Muscle layer of duodenum (tissue), 2 donors: ENCODE measurements at regions not wholly inside any gene's neighbourhood (a gene's known extent, or its start where the extent isn't known, plus 50 kb on each side); places are given as distances from the start of the nearest gene placed in this dataset.

ENCODE experiments used
- H3K27ac ChIP-seq: one replicate; pipeline ENCODE4 v1.7.0; 2013; ENCODE audit warnings: mild to moderate bottlenecking, low read length
- H3K27me3 ChIP-seq: one replicate; pipeline ENCODE4 v1.7.0; 2013; ENCODE audit warnings: low read depth, mild to moderate bottlenecking, control low read depth, low read length
- H3K36me3 ChIP-seq, 2 donors: one replicate each; pipeline ENCODE4 v1.7.0; 2013; ENCODE audit warnings: low read length in 2 of 2, control low read depth in 1 of 2, mild to moderate bottlenecking in 1 of 2; ENCODE audit not compliant: insufficient read depth in 2 of 2, control insufficient read depth in 1 of 2
- H3K4me1 ChIP-seq, 2 donors: one replicate each; pipeline ENCODE4 v1.7.0; 2013; ENCODE audit warnings: low read length in 2 of 2, mild to moderate bottlenecking in 2 of 2, control low read depth in 1 of 2, moderate library complexity in 1 of 2; ENCODE audit not compliant: insufficient read depth in 2 of 2, control insufficient read depth in 1 of 2
- H3K4me3 ChIP-seq, 2 donors: one replicate each; pipeline ENCODE4 v1.7.0; 2013; ENCODE audit warnings: low read length in 2 of 2, low read depth in 1 of 2, mild to moderate bottlenecking in 1 of 2
- H3K9me3 ChIP-seq, 2 donors: one replicate each; pipeline ENCODE4 v1.7.0; 2013; ENCODE audit warnings: low read length in 2 of 2, control low read depth in 1 of 2, mild to moderate bottlenecking in 1 of 2; ENCODE audit not compliant: control insufficient read depth in 1 of 2
- donor health status: healthy.

DNA sequence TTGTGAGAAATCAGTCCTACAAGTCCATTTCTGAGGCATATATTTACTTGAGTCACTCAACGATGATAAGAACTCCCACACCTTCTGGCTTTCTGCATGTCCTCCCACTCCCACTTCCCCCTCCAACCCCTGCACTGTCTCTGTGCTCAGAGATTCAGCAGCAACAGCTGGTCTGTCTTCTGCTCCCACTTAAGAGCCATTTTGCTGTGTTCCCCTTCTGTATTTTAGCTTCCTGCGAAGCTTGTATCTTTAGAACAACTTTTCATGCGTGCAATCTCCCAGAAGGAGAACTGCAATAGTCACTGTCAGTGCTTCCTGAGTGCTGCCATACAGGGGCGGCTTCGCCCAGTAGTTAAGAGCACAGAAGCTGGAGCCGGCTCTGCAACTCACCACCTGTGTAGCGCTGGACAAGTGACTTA is 90.0 kb upstream of the SPATA12 start:
- Histone ChIP-seq H3K4me3 (no peak overlapping the region), H3K36me3 (no peaks in the 10 kb centered on the region), H3K27ac (no peak overlapping the region), H3K4me1 (peaks cover 0 to 5% of the 10 kb centered on the region in 2 donors), H3K27me3 (no peaks in the 10 kb centered on the region), H3K9me3 (no peaks in the 10 kb centered on the region)

DNA sequence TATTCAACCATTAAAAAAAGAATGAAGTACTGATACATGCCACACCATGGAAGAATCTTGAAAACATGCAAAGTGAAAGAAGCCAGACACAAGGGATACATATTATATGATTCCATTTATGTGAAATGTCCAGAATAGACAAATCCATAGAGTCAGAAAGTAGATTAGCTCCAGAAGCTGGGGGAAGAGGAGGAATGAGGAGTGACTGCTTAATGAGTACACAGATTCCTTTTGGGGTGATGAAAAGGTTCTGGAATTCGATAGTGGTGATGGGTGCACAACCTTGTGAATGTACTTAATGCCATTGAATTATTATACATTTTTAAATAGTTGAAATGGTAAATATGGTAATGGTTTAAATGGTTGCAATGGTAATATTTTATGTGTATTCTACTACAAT is 90.6 kb upstream of the SPATA12 start:
- Histone ChIP-seq H3K27ac (no peak overlapping the region), H3K36me3 (no peaks in the 10 kb centered on the region), H3K4me3 (no peak overlapping the region)

DNA sequence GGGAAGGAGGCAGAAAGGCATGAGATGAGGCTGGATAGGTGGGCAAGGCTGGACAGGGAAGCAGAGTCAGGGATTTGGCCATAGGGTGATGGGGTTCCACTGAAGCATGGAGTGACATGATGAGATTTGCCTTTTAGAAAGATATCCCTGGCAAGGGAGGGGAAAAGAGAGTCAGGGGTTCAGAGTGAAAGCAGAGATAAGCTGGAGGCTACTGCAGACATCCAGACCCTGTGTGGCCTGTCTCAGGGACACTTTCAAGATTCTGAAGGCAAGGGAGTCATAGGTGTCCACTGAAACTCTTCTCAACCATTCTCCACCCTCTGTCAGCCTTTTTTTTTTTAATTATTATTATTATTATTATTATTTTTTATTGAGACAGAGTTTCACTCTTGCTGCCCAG is 94.0 kb upstream of the SPATA12 start:
- Histone ChIP-seq H3K4me1 (peaks cover 0 to 5% of the 10 kb centered on the region in 2 donors), H3K27ac (no peak overlapping the region), H3K9me3 (no peaks in the 10 kb centered on the region), H3K27me3 (no peaks in the 10 kb centered on the region), H3K4me3 (no peak overlapping the region), H3K36me3 (no peaks in the 10 kb centered on the region)

More for the DNA sequence above, 90.6 kb upstream of the SPATA12 start:
- Histone ChIP-seq H3K27me3 (no peaks in the 10 kb centered on the region), H3K4me1 (peaks cover 0 to 5% of the 10 kb centered on the region in 2 donors), H3K9me3 (no peaks in the 10 kb centered on the region)

DNA sequence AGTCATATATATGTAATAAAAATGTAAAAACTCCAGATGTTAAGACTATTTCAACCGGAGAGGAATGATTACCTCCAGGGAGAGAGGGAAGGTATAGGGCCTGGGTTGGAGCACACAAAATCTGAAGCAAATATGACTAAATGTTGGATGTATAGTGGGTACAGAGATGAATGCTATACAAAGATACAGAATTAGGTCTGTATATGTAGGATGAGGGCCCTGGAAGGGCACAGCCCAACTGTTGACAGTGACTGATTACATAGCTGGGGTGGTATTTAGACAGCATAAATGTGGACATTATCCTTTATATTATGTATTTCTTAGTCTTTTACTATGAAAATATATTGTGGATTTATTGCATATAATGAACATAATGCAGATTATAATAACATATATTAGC is 94.4 kb upstream of the SPATA12 start:
- Histone ChIP-seq H3K27ac (no peak overlapping the region), H3K4me3 (no peak overlapping the region), H3K4me1 (peaks cover 0 to 5% of the 10 kb centered on the region in 2 donors), H3K36me3 (no peaks in the 10 kb centered on the region), H3K9me3 (no peaks in the 10 kb centered on the region), H3K27me3 (no peaks in the 10 kb centered on the region)

DNA sequence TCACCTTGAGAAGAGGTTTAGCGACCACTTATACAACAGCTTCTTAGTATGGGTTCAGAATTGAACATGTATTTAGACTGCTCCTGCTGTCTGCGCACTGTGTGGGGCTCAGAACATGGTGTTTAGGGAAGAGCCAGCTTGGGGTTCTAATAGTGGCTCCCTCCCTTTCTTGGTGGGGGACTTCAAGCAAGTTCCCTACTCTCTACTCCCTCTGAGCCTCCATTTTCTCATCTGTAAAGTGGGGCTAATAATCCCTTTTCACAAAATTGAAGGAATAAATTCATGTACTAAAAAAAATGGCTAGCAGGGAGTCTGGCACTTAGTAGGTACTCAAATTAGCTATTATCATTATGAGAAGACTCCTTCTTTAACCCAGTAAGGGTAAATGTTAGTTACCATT is 97.5 kb upstream of the SPATA12 start:
- no peaks in the 10 kb centered on the region for H3K9me3 ChIP-seq
- H3K36me3 ChIP-seq = no peaks in the 10 kb centered on the region
- no peaks in the 10 kb centered on the region for H3K27me3 ChIP-seq
- H3K4me1 ChIP-seq = no peaks in the 10 kb centered on the region
- no peak overlapping the region for H3K4me3 ChIP-seq
- no peak overlapping the region for H3K27ac ChIP-seq

DNA sequence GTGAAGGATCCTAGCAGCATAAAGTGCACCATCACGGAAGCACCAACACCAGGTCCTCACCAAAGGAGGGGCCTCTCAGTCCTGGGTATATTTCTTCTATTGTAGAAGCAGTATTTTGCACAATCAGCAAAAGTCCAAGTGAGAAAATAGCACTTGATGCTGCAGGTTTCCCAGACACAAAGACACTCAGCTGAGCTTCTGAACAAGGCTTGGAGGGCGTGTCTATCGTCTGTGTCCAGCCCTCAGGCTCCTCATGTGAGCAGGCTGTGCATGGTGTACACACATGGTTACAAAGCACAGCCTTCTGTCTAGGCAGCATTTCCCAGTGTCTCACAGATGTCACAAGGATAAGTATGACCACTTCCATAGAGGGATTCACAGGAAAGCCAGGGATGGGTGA is 98.3 kb upstream of the SPATA12 start:
- Histone ChIP-seq H3K36me3 (no peaks in the 10 kb centered on the region), H3K4me1 (no peaks in the 10 kb centered on the region), H3K4me3 (no peak overlapping the region), H3K9me3 (no peaks in the 10 kb centered on the region), H3K27ac (no peak overlapping the region), H3K27me3 (no peaks in the 10 kb centered on the region)

DNA sequence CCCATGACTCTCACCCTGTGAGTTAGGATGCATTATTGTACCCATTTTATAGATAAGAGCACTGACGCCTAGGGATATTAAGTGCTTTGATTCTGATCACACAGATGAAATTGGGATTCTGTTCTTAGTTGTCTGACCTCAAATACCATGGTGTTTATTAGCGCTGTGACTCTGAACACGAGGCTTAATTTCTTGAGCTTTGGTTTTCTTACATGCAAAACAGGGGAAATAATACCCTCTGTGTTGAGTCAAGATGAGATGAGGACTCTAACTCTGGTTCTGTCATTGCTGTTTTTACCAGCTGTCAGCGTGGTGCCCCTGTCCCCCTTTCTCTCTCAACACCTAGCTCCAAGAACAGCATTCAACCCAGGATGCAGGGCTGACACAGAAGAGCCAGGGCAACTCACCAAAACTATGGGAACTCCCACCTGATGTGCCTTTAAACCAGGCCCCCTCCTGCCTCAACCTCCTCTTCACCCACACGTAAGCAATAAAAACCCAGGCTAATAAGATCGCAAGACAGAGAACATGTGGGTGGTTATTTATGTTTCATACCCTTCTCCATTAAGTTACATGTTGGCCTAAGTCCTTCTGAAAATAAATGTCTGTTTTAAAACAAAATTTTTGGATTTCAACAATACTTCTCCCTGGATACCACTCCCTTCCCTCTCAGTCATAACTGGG is 100.1 kb upstream of the SPATA12 start:
- Histone ChIP-seq H3K27me3 (no peaks in the 10 kb centered on the region), H3K27ac (no peak overlapping the region), H3K4me1 (no peaks in the 10 kb centered on the region), H3K4me3 (no peak overlapping the region), H3K9me3 (no peaks in the 10 kb centered on the region), H3K36me3 (no peaks in the 10 kb centered on the region)

DNA sequence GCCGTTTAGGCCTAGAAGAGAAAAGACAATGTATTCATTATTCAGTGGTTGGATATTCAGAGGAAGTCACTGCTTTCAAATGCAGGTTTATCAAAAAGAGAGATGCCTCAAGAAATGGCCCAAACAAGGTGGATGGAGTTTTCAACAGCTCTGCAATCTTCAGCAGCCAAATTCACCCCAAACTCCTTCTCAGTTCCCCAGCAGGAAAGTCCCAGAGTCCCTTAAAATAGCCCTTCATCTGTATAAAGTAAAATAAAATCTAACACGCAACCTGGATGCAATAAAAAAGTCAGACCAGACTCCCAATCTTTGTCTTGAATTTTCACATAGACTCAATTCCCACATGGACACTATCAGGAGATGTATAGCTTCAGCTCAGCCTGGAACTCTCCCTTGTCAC is 101.6 kb upstream of the SPATA12 start:
- no peaks in the 10 kb centered on the region for H3K4me1 ChIP-seq
- H3K27ac ChIP-seq = no peak overlapping the region
- no peaks in the 10 kb centered on the region for H3K27me3 ChIP-seq
- no peak overlapping the region for H3K4me3 ChIP-seq
- H3K9me3 ChIP-seq = no peaks in the 10 kb centered on the region
- no peaks in the 10 kb centered on the region for H3K36me3 ChIP-seq

DNA sequence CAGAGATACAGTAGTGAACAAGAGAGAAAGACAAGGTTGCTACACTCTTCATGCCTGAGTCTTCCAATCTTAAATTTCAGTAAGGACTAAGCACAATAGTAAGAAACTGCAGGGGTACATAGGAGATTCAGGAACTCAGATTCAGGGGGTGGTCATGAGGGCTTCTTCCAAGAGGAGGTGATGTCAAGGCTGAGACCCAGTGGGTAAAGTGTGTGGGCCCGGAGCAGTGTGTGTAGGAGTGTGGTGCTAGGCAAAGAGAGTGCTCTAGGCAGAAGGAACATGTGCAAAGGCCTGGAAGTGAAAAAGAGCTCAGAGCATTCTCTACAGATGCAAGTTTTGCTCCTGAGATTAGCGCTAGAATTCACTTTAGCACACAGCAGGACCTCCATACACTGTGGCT is 102.9 kb upstream of the SPATA12 start:
- Histone ChIP-seq H3K9me3 (no peaks in the 10 kb centered on the region), H3K4me1 (no peaks in the 10 kb centered on the region), H3K36me3 (no peaks in the 10 kb centered on the region), H3K4me3 (no peak overlapping the region), H3K27me3 (no peaks in the 10 kb centered on the region), H3K27ac (no peak overlapping the region)

DNA sequence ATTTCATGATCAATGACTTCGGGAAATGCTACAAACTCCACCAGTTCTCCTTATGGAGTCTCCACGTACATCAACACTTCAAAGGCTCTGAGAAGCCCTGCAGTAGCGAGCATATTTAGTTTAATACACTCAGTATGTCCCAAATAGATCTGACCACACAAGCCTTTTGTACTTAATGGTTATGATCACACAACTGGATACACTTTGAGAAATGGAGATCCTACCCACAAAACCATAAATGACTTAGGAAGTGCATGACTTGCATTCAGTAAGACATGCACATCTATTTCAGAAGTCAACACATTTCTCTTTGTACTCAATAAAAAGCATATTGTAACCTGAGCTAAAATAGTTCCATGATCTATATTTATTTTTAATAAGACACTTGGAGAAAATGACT is 103.6 kb upstream of the SPATA12 start:
- Histone ChIP-seq H3K9me3 (no peaks in the 10 kb centered on the region), H3K36me3 (no peaks in the 10 kb centered on the region), H3K4me3 (no peak overlapping the region), H3K4me1 (no peaks in the 10 kb centered on the region), H3K27me3 (no peaks in the 10 kb centered on the region), H3K27ac (no peak overlapping the region)

DNA sequence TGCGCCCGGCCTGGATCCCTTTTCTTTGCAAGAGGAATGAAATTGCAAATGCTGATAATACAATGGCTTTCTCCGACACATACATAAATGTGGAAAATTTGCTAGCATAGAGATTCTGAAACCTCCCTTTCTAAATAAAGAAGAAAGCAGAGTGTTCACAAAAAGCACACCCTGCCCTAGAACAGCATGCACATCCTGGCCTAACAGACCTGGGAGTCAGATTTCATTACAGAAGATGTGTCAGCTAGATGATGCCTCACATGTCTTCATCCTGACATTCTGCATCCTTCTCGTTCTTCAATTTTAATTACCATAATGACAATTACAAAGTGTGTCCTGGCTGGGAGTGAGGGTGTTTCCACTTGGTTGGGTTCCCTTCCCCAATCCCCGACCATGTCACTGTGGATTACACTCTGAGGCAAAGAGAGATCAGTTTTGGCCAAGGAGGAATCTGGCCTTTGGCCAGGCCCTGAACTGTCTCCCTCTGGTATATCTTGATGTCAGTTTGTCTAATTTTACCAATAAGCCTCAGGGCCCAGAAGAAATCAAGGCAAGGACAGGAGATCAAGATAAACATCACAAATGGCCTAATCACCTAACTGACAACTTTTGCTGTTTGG is 104.9 kb upstream of the SPATA12 start:
- no peaks in the 10 kb centered on the region for H3K9me3 ChIP-seq
- H3K4me3 ChIP-seq = no peak overlapping the region
- no peak overlapping the region for H3K27ac ChIP-seq
- no peaks in the 10 kb centered on the region for H3K36me3 ChIP-seq
- no peaks in the 10 kb centered on the region for H3K4me1 ChIP-seq
- no peaks in the 10 kb centered on the region for H3K27me3 ChIP-seq

DNA sequence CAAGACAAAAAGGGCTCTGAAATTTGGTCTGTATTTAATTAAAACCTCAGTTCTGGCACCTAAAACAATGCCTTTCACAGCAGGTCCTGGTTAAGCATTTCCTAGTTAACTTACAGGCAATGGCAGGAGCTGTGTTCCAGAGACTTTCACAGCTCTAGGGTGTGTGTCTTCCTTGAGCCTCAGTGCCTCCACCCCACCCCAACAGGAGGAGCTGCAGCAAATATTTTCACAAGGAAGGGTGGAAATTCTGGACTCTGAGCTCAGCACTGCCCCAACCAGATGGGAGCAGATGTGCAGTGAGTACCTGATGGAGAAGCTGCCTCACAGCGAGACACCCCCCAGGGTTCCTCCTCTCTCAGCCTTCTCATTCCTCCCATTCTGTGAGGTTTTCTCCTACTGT is 106.3 kb upstream of the SPATA12 start:
- Histone ChIP-seq H3K27ac (no peak overlapping the region), H3K9me3 (no peaks in the 10 kb centered on the region), H3K27me3 (no peaks in the 10 kb centered on the region), H3K36me3 (no peaks in the 10 kb centered on the region), H3K4me1 (no peaks in the 10 kb centered on the region), H3K4me3 (no peak overlapping the region)
